ENCODE measurements at regions not wholly inside any gene's neighbourhood (a gene's known extent, or its start where the extent isn't known, plus 50 kb on each side); places are given as distances from the start of the nearest gene placed in this dataset.

DNA sequence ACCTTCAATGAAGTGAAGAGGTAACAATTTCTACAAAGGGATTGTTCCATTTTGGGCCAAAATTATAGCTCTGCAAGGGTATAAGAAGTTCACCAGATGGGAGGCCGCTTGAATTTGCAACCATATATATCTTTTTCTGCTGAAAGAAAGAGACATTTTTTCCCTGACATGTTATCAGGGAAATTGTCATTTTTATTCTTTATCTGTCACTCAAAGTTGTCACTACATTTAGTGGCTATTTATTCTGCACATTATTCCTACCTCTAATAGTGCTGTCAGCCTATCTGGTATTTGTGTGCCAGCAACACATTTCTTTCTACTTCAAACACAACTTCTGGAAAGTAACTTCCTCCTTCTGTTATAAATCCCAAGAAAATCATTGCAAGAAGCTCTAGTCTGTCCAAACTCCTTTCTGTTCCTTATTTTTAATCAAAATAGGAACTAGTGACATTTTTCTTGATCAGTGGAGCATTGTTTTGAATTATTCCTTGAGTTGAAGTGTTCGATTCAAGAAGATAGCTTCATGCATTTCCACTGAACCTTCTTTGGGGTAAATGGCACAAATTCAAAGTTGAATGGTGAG lies 137.9 kb upstream of the ATP2B1 start:
- Histone ChIP-seq H3K4me2 (ENCODE audit: insufficient read depth, insufficient read length, low read length) (no peak overlapping the region), H3K23ac (ENCODE audit: insufficient read length, low read depth, low read length) (no peak overlapping the region), H3K27ac (ENCODE audit: insufficient read length, low read depth, low read length) (no peak overlapping the region), H3K4me1 (ENCODE audit: insufficient read depth, low read length) (no peaks in the 10 kb centered on the region), H4K20me1 (ENCODE audit: control insufficient read depth, insufficient read depth, insufficient read length) (no peaks in the 10 kb centered on the region), H2BK15ac (ENCODE audit: low read depth, low read length) (no peak overlapping the region), H3K9ac (ENCODE audit: extremely low read depth, insufficient read length, low read length) (no peak overlapping the region), H4K8ac (replicated peaks; ENCODE audit: insufficient read length, low read depth, low read length) (no peak overlapping the region), H4K91ac (ENCODE audit: insufficient read length, low read depth, low read length) (no peak overlapping the region), H2AK5ac (ENCODE audit: insufficient read length, low read length) (no peak overlapping the region), H3K4ac (ENCODE audit: low read depth, low read length) (no peak overlapping the region), H3K27me3 (ENCODE audit: insufficient read depth, low read length) (no peaks in the 10 kb centered on the region), H3K56ac (ENCODE audit: insufficient read length, low read depth, low read length) (no peak overlapping the region), H2BK20ac (ENCODE audit: low read depth, low read length, poor library complexity, severe bottlenecking) (no peak overlapping the region), H4K5ac (ENCODE audit: insufficient read length, low read depth, low read length) (no peak overlapping the region), H3K79me2 (ENCODE audit: insufficient read depth, low read length) (no peaks in the 10 kb centered on the region), H3K14ac (ENCODE audit: insufficient read depth, low read length) (no peak overlapping the region), H3K23me2 (ENCODE audit: insufficient read length, low read depth, low read length, poor library complexity, severe bottlenecking) (no peaks in the 10 kb centered on the region), H3T11ph (ENCODE audit: low read length) (no peak overlapping the region), H3K79me1 (ENCODE audit: insufficient read depth, low read depth, low read length, poor library complexity, severe bottlenecking) (no peaks in the 10 kb centered on the region), H2AFZ (ENCODE audit: low read length) (no peak overlapping the region), H2BK12ac (ENCODE audit: insufficient read length, low read depth, low read length) (no peak overlapping the region), H2BK5ac (ENCODE audit: insufficient read length, low read length) (no peak overlapping the region), H3K18ac (ENCODE audit: insufficient read length, low read depth, low read length) (no peak overlapping the region), H3K9me3 (ENCODE audit: control insufficient read depth, low read depth, low read length) (no peaks in the 10 kb centered on the region), H2BK120ac (ENCODE audit: low read depth, low read length, poor library complexity, severe bottlenecking) (no peak overlapping the region)
- Mint-ChIP-seq H3K4me1 (no peaks in the 10 kb centered on the region), H3K36me3 (ENCODE audit: insufficient read depth in 1 of 3, low read depth in 3 of 3) (no peaks in the 10 kb centered on the region), H3K27me3 (ENCODE audit: low read depth) (no peaks in the 10 kb centered on the region; the same call in 1 of the 2 replicates), H3K4me3 (no peak overlapping the region), H3K9me3 (no peaks in the 10 kb centered on the region), H3K27ac (no peak overlapping the region)
- DNase-seq, result no peak
- WGBS (ENCODE audit: extremely low coverage, insufficient read length, low lambda C conversion rate), result no CpG with 5 or more reads among the region's 2 CpGs
- TF ChIP-seq, protein P1, sequence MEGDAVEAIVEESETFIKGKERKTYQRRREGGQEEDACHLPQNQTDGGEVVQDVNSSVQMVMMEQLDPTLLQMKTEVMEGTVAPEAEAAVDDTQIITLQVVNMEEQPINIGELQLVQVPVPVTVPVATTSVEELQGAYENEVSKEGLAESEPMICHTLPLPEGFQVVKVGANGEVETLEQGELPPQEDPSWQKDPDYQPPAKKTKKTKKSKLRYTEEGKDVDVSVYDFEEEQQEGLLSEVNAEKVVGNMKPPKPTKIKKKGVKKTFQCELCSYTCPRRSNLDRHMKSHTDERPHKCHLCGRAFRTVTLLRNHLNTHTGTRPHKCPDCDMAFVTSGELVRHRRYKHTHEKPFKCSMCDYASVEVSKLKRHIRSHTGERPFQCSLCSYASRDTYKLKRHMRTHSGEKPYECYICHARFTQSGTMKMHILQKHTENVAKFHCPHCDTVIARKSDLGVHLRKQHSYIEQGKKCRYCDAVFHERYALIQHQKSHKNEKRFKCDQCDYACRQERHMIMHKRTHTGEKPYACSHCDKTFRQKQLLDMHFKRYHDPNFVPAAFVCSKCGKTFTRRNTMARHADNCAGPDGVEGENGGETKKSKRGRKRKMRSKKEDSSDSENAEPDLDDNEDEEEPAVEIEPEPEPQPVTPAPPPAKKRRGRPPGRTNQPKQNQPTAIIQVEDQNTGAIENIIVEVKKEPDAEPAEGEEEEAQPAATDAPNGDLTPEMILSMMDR (conservative IDR thresholded peaks at IDR 0.05), result no peak

Data from H9 (cell line).